Parathyroid adenoma (tissue), 2 donors: ENCODE measurements at regions not wholly inside any gene's neighbourhood (a gene's known extent, or its start where the extent isn't known, plus 50 kb on each side); places are given as distances from the start of the nearest gene placed in this dataset.

ENCODE experiments used
- H2AFZ ChIP-seq: fragments of 300-600 bp; sonication (generic); one replicate; pipeline ENCODE4 v1.7.0; 2017; ENCODE audit warnings: antibody characterized with exemption, mild to moderate bottlenecking
- H3K27ac ChIP-seq: fragments of 300-600 bp; sonication (generic); one replicate; pipeline ENCODE4 v1.7.0; 2017
- H3K27me3 ChIP-seq: fragments of 300-600 bp; sonication (generic); one replicate; pipeline ENCODE4 v1.7.0; 2017; ENCODE audit warnings: low read length; ENCODE audit not compliant: control insufficient read depth, insufficient read depth
- H3K36me3 ChIP-seq: fragments of 300-600 bp; sonication (generic); one replicate; pipeline ENCODE4 v1.7.0; 2017; ENCODE audit warnings: low read length; ENCODE audit not compliant: control insufficient read depth, insufficient read depth
- H3K4me1 ChIP-seq: fragments of 300-600 bp; sonication (generic); one replicate; pipeline ENCODE4 v1.7.0; 2017; ENCODE audit warnings: control low read depth
- H3K4me2 ChIP-seq: fragments of 300-600 bp; sonication (generic); one replicate; pipeline ENCODE4 v1.7.0; 2017; ENCODE audit warnings: low read length
- H3K4me3 ChIP-seq: fragments of 300-600 bp; sonication (generic); one replicate; pipeline ENCODE4 v1.7.0; 2017; ENCODE audit warnings: low read depth, low read length
- H3K79me2 ChIP-seq: fragments of 300-600 bp; sonication (generic); one replicate; pipeline ENCODE4 v1.7.0; 2017; ENCODE audit warnings: control low read depth
- H3K9ac ChIP-seq: fragments of 300-600 bp; sonication (generic); one replicate; pipeline ENCODE4 v1.7.0; 2017; ENCODE audit warnings: mild to moderate bottlenecking
- H3K9me3 ChIP-seq: fragments of 300-600 bp; sonication (generic); one replicate; pipeline ENCODE4 v1.7.0; 2017; ENCODE audit warnings: low read length; ENCODE audit not compliant: control insufficient read depth
- CTCF ChIP-seq: fragments of 300-600 bp; sonication (generic); IDR thresholded peaks from one replicate; pipeline ENCODE4 v1.7.0; 2017; ENCODE audit warnings: antibody characterized with exemption, mild to moderate bottlenecking
- donor health status: primary hyperparathyroidism.

DNA sequence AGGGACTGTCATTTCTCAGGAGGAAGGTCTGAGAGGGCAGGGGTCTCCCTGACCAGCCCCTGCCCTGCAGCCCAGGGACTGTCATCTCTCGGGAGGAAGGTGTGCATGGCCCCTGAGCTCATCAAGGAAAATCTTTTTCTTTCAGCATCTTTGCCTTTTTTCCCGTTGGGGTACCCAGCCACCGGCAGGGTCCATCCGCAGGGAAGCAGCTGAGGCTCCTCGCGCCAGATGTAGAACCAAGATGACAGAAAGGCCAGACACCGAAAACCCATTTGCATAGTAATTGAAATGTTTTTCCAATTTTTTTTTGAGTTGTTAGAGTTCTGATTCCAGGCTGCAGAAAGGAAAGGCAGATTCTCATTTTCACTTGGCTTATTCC lies 613.9 kb downstream of the TBC1D22A start:
- Histone ChIP-seq H3K9ac (no peak overlapping the region), H3K4me2 (no peak overlapping the region), H3K4me3 (no peak overlapping the region), H3K79me2 (no peaks in the 10 kb centered on the region), H3K36me3 (no peaks in the 10 kb centered on the region), H3K9me3 (no peaks in the 10 kb centered on the region), H3K27ac (no peak overlapping the region), H2AFZ (no peak overlapping the region), H3K4me1 (no peaks in the 10 kb centered on the region), H3K27me3 (no peaks in the 10 kb centered on the region)
- no peak for TF ChIP-seq CTCF

- H3K4me2 ChIP-seq: no peak overlapping the region
- TF ChIP-seq CTCF: no peak
Measured at GRCh38 chr22:47375621-47376321, 613.3 kb downstream of the TBC1D22A start.

GRCh38 chr22:47374901-47375575 lies 612.6 kb downstream of the TBC1D22A start:
- H3K4me2 ChIP-seq: no peak overlapping the region
- H3K79me2 ChIP-seq: no peaks in the 10 kb centered on the region
- H3K9ac ChIP-seq: no peak overlapping the region
- TF ChIP-seq CTCF: no peak
- no peaks in the 10 kb centered on the region for H3K36me3 ChIP-seq
- no peaks in the 10 kb centered on the region for H3K4me1 ChIP-seq
- no peaks in the 10 kb centered on the region for H3K9me3 ChIP-seq
- H3K4me3 ChIP-seq: no peak overlapping the region
- no peak overlapping the region for H3K27ac ChIP-seq
- no peak overlapping the region for H2AFZ ChIP-seq
- no peaks in the 10 kb centered on the region for H3K27me3 ChIP-seq

More at GRCh38 chr22:47375621-47376321, 613.3 kb downstream of the TBC1D22A start:
- no peak overlapping the region for H3K4me3 ChIP-seq
- no peaks in the 10 kb centered on the region for H3K4me1 ChIP-seq
- no peaks in the 10 kb centered on the region for H3K36me3 ChIP-seq
- H3K27me3 ChIP-seq: no peaks in the 10 kb centered on the region
- H3K9ac ChIP-seq: no peak overlapping the region
- H3K9me3 ChIP-seq: no peaks in the 10 kb centered on the region
- H3K79me2 ChIP-seq: no peaks in the 10 kb centered on the region
- no peak overlapping the region for H2AFZ ChIP-seq
- no peak overlapping the region for H3K27ac ChIP-seq

DNA sequence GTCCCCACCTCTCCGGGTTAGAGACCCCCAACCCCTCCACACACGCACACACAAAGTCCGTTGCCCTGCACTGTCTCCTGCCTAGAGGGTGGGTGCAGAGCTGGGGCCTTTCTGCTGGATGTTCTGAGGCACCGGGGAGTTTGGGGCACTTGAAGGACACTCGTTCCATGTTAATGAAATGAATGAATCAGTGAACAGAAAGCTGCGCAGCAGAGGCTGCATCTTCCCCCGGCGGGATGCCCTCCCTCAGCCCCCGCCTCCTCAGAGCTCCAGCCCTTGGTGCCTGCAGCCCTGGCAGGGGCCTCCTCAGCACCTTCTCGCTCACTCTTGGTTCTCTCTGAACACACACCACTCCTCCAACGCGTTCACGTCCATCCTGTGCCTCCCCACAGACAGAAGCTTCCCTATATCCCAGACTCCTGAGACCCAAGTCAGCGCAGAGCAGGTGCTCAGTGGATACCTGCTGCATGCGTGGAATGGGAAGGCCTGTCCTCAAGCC lies 611.9 kb downstream of the TBC1D22A start:
- Histone ChIP-seq H3K27me3 (no peaks in the 10 kb centered on the region), H3K27ac (no peak overlapping the region), H2AFZ (no peak overlapping the region), H3K4me1 (no peaks in the 10 kb centered on the region), H3K4me3 (no peak overlapping the region), H3K4me2 (no peak overlapping the region), H3K9me3 (no peaks in the 10 kb centered on the region), H3K36me3 (no peaks in the 10 kb centered on the region), H3K9ac (no peak overlapping the region), H3K79me2 (no peaks in the 10 kb centered on the region)
- TF ChIP-seq CTCF: no peak
